Activated naive CD8-positive, alpha-beta T cell treated with anti-CD3 and anti-CD28 coated beads for 36 hours (primary cell): ENCODE measurements at regions not wholly inside any gene's neighbourhood (a gene's known extent, or its start where the extent isn't known, plus 50 kb on each side); places are given as distances from the start of the nearest gene placed in this dataset.
"Not testable (repeated sequence)": the region's sequence is repeated elsewhere in the genome, so short reads cannot be mapped to it uniquely, and the experiment has no call there.

ENCODE experiments used
- DNase-seq: peaks from one replicate; pipeline ENCODE4 v3.0.0; 2021
- H3K27ac Mint-ChIP-seq: one replicate; pipeline ENCODE4 v1.8.0; 2022; ENCODE audit warnings: mild to moderate bottlenecking, moderate library complexity, mixed read lengths
- H3K27me3 Mint-ChIP-seq: one replicate; pipeline ENCODE4 v1.8.0; 2022; ENCODE audit warnings: mild to moderate bottlenecking, mixed read lengths
- H3K36me3 Mint-ChIP-seq: one replicate; pipeline ENCODE4 v1.8.0; 2021; ENCODE audit warnings: mild to moderate bottlenecking, mixed read lengths
- H3K4me1 Mint-ChIP-seq: one replicate; pipeline ENCODE4 v1.8.0; 2021; ENCODE audit warnings: mixed read lengths
- H3K4me3 Mint-ChIP-seq: one replicate; pipeline ENCODE4 v1.8.0; 2022; ENCODE audit warnings: mild to moderate bottlenecking, moderate library complexity, mixed read lengths
- H3K9me3 Mint-ChIP-seq: one replicate; pipeline ENCODE4 v1.8.0; 2022; ENCODE audit warnings: mixed read lengths

DNA sequence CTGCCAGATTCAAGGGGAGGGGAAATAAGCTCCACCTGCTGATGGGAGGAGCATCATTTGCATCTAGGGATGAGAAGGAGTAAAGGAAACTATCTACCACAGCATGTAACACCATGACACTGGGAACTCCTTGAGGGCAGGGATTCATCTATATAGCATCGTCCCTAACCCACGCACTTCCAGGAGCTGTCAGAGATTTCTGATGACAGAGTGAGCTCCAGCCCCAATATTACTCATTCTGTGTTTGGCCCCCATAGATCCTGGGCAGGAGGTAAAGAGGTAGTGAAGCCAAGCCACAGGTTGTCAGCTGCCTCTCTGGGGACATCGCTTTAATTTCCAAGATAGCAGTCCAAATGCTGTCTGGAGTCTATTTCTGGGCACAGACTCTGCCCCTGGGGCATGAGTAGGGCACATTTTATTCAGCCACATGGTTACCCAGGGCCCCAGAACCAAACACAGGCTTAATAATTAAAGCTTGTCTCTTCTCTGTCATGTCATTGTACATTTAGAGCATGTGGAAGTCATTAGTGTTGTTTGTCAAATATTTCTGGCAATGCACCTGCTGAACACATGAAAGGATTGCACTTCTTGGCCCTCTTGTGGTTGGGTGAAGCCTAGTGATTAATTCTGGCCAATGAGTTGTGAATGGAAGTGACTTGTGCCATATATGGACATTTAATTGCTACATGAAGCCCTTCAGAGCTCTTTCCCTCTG is 105.9 kb upstream of the POU3F1 start:
- H3K27me3 Mint-ChIP-seq = peaks cover 25% of the 10 kb centered on the region
- H3K36me3 Mint-ChIP-seq = peaks cover 2% of the 10 kb centered on the region
- H3K27ac Mint-ChIP-seq = no peak overlapping the region
- DNase-seq = no peak
- no peaks in the 10 kb centered on the region for H3K9me3 Mint-ChIP-seq
- no peak overlapping the region for H3K4me3 Mint-ChIP-seq
- no peaks in the 10 kb centered on the region for H3K4me1 Mint-ChIP-seq

DNA sequence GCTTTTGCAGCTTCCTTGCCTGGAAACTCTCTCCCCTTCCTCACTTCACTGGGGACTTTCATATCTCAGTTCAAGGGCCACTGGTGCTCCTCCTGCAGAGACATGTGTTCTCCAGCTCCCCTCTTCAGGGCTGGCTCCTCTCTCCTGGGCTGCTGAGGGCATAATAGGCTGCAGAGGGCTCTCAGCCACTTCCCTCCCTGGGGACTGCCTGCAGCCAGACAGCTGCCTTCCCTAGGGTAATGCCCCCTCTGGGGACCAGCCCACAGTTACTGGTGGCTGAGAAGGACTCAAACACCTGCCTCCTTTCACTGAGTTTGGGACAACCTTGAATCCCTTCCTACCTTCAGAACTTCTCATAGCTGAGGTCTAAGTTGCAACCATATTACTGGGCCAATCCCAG is 104.8 kb upstream of the POU3F1 start:
- no peak for DNase-seq
- Mint-ChIP-seq H3K9me3 (no peaks in the 10 kb centered on the region), H3K27me3 (peaks cover 25% of the 10 kb centered on the region), H3K4me1 (no peaks in the 10 kb centered on the region), H3K36me3 (peaks cover 2% of the 10 kb centered on the region), H3K27ac (no peak overlapping the region), H3K4me3 (no peak overlapping the region)

DNA sequence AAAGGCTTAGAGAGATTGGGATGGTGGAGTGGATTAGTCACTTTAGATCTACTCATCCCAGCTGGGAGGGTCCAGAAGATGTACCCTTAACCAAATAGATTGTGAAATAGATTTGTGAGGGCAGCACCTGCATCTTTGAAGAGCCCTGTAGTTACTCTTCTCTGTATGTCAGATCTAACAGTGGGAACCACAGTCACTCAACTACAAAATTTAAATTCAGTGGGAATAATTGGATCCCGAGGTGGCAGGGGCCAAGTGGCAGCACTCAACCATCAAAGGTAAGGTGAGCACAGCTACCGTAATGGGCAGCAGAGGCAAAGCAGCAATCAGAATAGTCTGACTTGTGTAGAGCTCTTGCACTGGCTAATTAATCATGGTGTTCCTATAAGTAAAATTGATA is 99.5 kb upstream of the POU3F1 start:
- not testable (repeated sequence) for DNase-seq, H3K4me1 Mint-ChIP-seq, H3K27ac Mint-ChIP-seq, H3K4me3 Mint-ChIP-seq, H3K36me3 Mint-ChIP-seq, H3K9me3 Mint-ChIP-seq
- H3K27me3 Mint-ChIP-seq = peaks cover 28% of the 10 kb centered on the region

DNA sequence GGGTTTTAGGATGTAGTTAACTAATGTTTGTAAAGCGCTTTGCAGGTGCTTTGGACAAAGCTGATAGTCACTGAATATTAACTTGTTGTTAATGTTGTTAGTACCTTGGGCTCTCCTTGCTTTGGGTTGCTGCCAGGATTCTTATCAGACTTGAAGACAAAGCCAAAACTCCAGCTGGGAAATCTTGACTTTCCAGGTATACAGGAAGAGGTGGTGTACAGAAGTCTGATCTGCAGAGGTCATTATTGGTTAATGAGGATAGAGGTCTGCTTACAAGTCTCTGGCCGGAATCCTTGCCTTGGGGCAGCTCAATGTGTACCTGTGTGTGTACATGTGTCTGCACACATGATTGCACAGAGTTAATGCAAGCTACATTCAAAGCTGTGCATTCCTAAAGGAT is 96.0 kb upstream of the POU3F1 start:
- Mint-ChIP-seq H3K27ac (no peak overlapping the region), H3K36me3 (no peaks in the 10 kb centered on the region), H3K27me3 (peaks cover 42% of the 10 kb centered on the region), H3K9me3 (peaks cover 8% of the 10 kb centered on the region), H3K4me3 (no peak overlapping the region), H3K4me1 (no peaks in the 10 kb centered on the region)
- DNase-seq = no peak

DNA sequence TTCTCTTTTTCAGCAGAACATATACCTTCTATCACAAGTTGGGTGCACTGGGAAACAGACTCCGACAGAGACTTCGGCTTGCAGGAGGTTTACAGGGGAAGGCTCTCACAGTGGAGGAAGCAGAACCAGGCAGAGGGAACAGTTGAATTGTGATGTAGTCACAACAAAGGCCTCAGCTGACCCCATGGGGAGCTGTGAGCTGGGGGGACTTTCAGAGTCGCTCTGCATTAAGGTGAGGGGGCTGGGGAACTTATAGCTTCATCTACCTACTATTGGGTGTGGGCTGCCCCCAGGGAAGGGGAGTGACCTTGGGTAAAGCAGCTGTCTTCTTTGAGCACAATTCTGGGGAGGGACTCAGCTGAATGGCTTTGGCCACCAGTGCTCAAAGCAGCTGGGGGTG is 94.9 kb upstream of the POU3F1 start:
- Mint-ChIP-seq H3K9me3 (peaks cover 8% of the 10 kb centered on the region), H3K36me3 (no peaks in the 10 kb centered on the region), H3K4me3 (no peak overlapping the region), H3K4me1 (no peaks in the 10 kb centered on the region), H3K27me3 (peaks cover 53% of the 10 kb centered on the region), H3K27ac (no peak overlapping the region)
- no peak for DNase-seq

DNA sequence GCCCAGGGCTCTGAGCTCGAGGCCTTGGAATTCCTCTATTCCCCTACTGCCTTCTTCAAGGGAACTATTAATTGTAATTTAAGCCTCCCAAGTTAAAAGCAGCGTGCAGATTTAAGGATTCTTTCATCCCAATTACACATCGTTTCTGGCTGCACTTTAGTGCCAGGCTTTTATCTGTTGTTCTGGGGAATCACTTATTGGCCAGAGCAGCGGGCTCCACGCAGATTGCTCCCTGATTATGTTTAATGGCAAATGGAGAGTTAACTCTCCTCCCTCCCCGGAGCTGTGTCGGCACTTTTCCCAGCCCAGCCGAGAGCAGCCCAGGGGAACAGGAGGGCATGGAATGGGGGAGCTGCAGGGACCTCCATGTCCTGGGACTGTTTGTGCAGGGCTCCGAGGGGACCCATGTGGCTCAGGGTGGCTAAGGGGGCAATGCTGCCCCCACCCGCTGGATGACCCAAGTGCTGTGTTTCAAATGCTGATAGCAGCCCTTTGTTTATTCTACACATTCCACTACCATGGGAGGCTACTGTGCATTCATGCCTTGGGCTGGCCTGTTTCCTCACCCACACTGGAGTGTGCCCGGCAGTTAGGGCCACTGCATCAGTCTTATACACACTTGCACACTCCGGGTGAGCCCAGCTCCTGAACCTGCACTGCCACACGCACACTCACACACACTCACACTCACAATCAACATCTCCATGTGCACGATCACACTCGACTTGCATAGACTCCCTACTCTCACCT is 93.3 kb upstream of the POU3F1 start:
- no peak for DNase-seq
- Mint-ChIP-seq H3K27me3 (peaks cover 68% of the 10 kb centered on the region), H3K27ac (no peak overlapping the region), H3K36me3 (no peaks in the 10 kb centered on the region), H3K4me3 (no peak overlapping the region), H3K4me1 (peaks cover 2% of the 10 kb centered on the region), H3K9me3 (no peaks in the 10 kb centered on the region)

DNA sequence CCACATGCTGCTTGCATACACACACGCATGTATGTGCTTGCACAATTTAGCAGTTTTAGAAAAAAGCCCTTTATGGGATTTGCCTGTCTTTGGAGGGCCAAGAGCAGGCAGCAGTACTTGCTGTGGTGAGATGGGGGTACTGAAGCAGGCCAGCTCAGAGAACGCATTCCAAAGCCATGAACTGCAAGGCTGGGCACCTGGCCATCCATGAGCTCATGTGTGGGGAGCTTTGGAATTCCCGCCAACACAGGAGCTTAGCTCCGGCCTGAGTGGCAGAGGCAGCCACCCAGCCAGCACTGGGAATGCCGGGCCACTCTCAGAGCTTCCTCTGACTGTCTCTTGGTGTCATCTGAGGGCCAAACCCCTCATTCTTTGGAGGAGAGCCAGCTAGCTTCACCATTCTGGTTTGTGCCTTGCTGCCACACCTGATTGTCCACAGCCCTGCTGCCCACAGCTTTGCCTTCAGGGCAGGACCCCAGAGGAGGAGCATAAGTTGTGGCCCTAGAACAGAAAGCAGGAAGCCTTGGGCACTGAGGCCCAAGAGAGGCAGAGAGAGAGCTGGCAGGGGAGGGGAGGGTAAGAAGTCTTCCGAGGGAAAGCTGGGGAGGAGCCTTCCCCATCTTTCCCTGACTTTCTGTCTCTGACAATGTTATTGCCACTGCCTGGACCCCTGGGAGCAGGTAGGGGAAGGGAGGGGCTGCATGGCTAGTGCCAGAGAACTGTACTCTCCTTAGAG is 92.1 kb upstream of the POU3F1 start:
- no peak for DNase-seq
- no peak overlapping the region for H3K4me3 Mint-ChIP-seq
- H3K27ac Mint-ChIP-seq = no peak overlapping the region
- peaks cover 2% of the 10 kb centered on the region for H3K4me1 Mint-ChIP-seq
- peaks cover 78% of the 10 kb centered on the region for H3K27me3 Mint-ChIP-seq
- no peaks in the 10 kb centered on the region for H3K36me3 Mint-ChIP-seq
- H3K9me3 Mint-ChIP-seq = no peaks in the 10 kb centered on the region

DNA sequence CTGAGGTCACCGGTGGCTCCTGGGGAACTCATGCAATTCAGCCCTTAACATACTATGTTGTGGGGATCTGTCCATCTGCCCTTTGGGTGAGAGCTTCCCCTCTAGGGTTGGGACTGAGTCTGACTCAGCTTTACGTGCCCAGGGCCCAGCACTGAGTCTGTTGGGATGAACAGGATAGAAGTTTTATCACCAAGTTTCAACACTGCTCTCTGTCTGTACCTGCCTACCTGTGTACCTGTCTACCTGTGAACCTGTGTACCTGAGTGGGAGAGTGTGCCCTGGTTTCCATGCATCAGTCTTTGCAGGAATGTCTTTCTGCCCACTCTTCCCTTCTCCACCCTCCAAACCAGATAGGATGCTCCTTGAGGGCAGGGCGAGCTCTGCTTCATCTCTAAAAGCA is 90.6 kb upstream of the POU3F1 start:
- DNase-seq = no peak
- Mint-ChIP-seq H3K4me1 (peaks cover 2% of the 10 kb centered on the region), H3K9me3 (no peaks in the 10 kb centered on the region), H3K27me3 (peaks cover 77% of the 10 kb centered on the region), H3K36me3 (no peaks in the 10 kb centered on the region), H3K4me3 (no peak overlapping the region), H3K27ac (no peak overlapping the region)

DNA sequence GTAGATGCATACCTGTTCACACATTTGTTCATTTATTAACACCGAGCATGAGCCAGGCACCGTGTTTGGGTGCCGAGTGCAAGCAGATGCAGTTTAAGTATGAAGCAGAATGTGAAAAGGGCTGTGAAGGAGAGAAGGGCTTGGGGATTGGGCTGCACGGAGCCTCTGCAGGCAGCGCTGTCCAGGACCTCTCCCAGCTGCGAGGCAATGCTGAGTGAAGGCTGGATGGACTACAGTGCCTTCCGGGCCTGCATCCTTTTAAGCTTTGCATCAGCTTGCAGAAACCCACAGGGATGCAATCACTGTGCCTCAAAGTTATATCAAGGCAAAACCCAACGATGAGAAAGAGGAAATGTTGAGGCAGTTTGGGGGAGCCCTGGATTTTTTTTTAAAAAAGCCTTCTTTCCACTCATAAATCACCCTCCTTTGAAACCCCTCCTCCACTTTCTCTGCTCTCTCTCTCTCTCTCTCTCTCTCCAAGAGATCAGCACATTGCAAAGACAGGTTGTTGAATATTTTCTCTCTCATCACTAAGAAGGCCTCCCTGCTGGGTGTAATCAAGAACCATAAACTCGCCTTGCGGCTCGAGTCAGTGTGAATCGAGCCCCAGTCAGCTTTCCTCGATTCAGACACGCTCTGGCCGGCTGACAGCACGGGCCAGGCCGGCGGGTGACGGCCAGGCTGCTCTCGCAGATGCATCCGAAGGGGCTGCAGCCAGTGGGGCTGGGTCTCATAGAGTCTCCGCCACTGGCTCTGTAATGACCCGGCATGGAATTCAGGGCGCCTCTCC is 89.2 kb upstream of the POU3F1 start:
- H3K4me3 Mint-ChIP-seq = no peak overlapping the region
- no peak overlapping the region for H3K27ac Mint-ChIP-seq
- no peaks in the 10 kb centered on the region for H3K9me3 Mint-ChIP-seq
- no peak for DNase-seq
- peaks cover 76% of the 10 kb centered on the region for H3K27me3 Mint-ChIP-seq
- H3K36me3 Mint-ChIP-seq = no peaks in the 10 kb centered on the region
- H3K4me1 Mint-ChIP-seq = peaks cover 2% of the 10 kb centered on the region

DNA sequence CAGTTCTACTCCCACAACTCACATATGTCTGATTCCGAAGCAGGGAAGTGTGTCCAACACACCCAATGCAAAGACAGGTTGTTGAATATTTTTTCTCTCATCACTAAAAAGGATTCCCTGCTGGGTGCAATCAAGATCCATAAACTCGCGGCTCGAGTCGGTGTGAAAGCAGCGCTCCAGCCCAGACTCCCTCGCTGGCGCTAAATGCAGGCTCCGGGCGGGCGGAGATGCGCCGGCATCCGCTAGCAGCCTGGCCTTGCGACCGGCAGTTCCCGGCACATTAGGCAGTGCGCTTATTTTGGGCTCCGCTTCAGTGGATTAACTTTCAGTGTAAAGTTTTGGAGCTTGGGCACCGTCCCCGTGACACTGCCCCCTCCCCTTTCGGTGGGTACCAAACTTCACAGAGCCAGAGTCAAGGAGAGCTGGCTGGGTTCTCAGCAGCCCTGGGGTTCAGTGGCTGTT is 87.7 kb upstream of the POU3F1 start:
- DNase-seq = no peak
- H3K36me3 Mint-ChIP-seq = no peaks in the 10 kb centered on the region
- H3K27ac Mint-ChIP-seq = no peak overlapping the region
- H3K4me1 Mint-ChIP-seq = peaks cover 2% of the 10 kb centered on the region
- no peaks in the 10 kb centered on the region for H3K9me3 Mint-ChIP-seq
- no peak overlapping the region for H3K4me3 Mint-ChIP-seq
- peaks cover 74% of the 10 kb centered on the region for H3K27me3 Mint-ChIP-seq

DNA sequence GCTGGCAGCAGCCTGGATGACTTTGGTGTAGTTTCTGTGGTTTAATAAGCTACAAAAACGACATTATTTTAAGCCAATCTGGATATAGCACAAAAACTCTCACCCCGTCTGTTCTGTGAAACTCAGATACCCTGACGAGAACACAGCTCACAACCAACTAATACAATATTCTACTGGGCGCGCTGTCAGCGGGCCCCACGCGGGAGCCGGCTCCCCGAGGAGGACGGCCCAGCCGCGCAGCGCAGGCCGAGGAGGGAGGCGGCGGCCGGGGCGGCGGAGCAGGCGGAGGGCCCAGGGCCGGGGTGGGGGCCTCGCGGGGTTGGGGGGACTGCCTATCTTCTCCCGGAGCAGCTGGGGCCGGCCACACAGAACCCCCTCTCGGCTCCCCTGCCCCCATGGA is 87.2 kb upstream of the POU3F1 start:
- H3K4me1 Mint-ChIP-seq = peaks cover 2% of the 10 kb centered on the region
- DNase-seq = no peak
- H3K27ac Mint-ChIP-seq = no peak overlapping the region
- H3K4me3 Mint-ChIP-seq = no peak overlapping the region
- no peaks in the 10 kb centered on the region for H3K36me3 Mint-ChIP-seq
- H3K27me3 Mint-ChIP-seq = peaks cover 74% of the 10 kb centered on the region
- H3K9me3 Mint-ChIP-seq = no peaks in the 10 kb centered on the region

DNA sequence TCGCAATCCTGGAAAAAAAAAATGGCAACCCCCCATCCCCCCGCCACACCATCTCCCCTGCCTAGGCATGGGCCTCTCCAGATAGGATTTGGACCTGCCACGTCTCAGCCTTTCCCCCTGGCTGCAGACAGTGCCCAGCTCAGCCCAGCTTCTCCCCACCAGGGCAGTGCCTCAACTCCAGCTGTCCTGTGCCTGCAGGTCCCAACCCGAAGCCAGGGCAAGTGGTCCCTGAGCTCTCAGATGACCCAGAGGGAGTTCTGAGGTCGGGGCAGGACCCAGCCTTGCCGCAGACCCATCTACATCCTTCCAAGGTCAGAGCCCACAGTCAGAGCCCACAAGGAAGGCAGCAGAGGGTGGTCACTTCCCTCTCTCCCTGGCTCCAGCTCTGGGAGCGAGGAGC is 86.7 kb upstream of the POU3F1 start:
- H3K36me3 Mint-ChIP-seq = no peaks in the 10 kb centered on the region
- peaks cover 2% of the 10 kb centered on the region for H3K4me1 Mint-ChIP-seq
- H3K27ac Mint-ChIP-seq = no peak overlapping the region
- H3K9me3 Mint-ChIP-seq = no peaks in the 10 kb centered on the region
- no peak for DNase-seq
- H3K27me3 Mint-ChIP-seq = peaks cover 74% of the 10 kb centered on the region
- H3K4me3 Mint-ChIP-seq = no peak overlapping the region

DNA sequence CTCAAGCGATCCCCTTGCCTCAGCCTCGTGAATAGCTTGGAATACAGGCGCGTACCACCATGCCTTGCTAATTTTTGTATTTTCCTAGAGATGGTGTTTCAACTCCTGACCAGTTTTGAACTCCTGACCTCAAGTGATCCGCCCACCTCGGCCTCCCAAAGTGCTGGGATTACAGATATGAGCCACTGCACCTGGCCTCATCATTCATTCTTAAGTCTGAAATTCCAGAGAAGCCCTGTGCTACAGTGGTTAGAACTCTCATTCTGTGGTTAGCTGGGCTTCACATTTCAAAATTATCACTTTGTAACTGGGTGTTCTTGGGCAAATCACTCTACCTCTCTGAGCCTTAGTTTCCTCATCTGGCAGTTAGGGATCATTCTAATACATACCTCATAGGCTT is 86.1 kb upstream of the POU3F1 start:
- Mint-ChIP-seq H3K4me1 (peaks cover 2% of the 10 kb centered on the region), H3K36me3 (no peaks in the 10 kb centered on the region), H3K4me3 (no peak overlapping the region), H3K27ac (no peak overlapping the region), H3K27me3 (peaks cover 70% of the 10 kb centered on the region), H3K9me3 (no peaks in the 10 kb centered on the region)
- DNase-seq = no peak

DNA sequence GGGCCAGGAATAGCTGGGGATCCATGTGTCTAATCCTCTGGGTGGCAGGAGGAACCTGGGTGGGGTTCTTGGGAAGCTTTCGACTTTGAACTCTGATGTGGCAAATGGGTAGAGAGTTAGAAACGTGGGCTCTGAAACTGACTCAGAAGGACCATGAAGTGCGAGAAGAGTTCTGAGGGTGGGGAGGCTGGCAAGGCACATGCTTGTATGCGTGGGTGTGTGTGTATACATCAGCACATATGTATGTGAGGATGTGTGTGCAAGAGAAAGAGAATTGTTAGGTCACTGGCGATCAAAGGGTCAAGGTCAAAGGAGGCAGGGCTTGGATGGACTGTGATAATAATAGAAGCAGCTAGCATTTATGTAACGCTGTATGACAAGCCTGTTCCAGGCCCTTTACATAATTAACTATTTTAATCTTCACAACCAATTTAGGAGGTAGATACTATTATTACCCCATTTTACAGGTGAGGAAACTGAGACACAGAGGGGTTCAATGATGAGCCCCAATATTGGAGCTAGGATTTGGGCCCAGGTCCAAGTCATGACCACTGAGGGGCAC is 84.5 kb upstream of the POU3F1 start:
- Mint-ChIP-seq H3K4me3 (no peak overlapping the region), H3K27me3 (peaks cover 61% of the 10 kb centered on the region), H3K27ac (no peak overlapping the region), H3K4me1 (peaks cover 2% of the 10 kb centered on the region), H3K36me3 (no peaks in the 10 kb centered on the region), H3K9me3 (no peaks in the 10 kb centered on the region)
- DNase-seq = no peak

DNA sequence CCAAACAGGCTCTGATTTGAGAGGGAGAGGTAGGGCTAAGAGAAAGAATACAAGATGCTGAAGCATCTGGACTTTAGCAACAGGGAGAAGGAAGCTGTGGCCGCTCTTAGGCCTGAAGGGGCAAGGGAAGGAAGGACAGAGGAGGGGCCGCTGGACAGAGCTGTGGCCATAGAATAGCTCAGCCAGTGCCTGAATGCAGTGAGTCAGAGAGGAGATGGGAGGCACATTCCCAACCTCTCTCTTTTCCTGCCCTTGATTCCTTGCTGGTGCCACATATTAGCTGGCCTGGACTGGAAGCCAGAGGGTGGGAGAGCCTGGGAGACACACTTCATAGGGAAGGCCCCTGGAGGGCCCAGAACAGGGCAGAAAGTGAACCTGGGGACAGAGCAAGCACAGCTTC is 83.4 kb upstream of the POU3F1 start:
- Mint-ChIP-seq H3K27me3 (peaks cover 49% of the 10 kb centered on the region), H3K36me3 (no peaks in the 10 kb centered on the region)

More for the DNA sequence above, 83.4 kb upstream of the POU3F1 start:
- H3K27ac Mint-ChIP-seq = no peak overlapping the region
- DNase-seq = no peak
- no peak overlapping the region for H3K4me3 Mint-ChIP-seq
- H3K9me3 Mint-ChIP-seq = no peaks in the 10 kb centered on the region
- H3K4me1 Mint-ChIP-seq = no peaks in the 10 kb centered on the region
